ENCODE measurements at regions not wholly inside any gene's neighbourhood (a gene's known extent, or its start where the extent isn't known, plus 50 kb on each side); places are given as distances from the start of the nearest gene placed in this dataset.
"Not testable (repeated sequence)": the region's sequence is repeated elsewhere in the genome, so short reads cannot be mapped to it uniquely, and the experiment has no call there.

DNA sequence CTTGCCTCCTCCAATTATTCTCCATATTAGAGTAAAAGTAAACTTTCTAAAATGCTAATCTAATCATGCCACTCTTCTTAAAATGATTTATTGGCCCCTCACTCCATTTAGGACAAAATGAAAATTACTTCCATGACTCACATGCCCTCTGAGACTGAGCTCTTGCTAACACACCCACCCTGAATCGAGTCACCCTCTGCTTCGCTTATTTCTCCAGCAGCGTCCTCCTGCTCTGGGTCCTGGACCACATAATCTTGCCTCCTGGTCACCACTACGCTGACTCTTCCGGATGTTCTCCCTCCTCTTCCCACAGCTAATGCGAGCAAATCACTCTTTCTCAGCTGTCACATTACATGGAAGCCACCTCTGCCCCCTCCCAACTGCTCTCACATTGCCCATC lies 384.0 kb upstream of the FZD8 start:
- DNase-seq = no peak

DNA sequence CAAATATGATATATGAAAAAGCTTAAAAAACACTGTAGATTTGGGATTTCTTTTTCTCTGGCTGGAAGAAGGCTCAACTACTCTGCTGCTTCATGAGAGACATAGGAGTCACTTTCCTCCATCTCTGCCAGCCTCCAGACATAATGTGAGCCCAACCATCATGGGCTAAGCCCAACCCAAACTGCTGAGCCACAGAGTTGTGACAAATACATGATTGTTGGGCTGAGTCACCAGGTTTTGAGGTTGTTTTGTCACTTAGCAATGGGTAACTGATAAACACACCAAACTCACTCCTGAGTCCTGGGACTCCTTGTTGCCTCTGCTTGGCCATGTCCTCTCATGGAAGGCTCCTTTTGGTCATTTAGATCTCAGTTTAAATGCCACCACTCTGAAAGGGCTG lies 381.8 kb upstream of the FZD8 start:
- DNase-seq = no peak

DNA sequence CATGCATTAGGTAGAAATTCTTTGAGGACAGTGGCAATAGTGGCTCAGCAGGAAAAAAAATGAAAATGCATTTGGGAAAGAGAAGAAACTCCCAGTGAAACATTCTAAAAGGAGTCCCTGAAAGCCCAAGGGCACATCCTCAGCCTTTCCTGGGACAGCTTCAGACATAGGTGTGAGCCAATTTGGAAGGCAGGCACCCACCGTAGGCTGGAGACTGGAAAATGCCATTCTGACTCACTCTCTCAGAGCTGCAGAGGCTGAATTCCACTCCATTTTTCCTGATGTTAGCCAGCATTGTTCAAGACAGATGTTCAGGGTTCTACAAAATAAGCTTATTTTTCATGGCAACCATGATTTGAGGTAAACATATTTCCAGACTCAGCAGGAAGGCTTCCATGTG lies 379.0 kb upstream of the FZD8 start:
- DNase-seq = no peak

DNA sequence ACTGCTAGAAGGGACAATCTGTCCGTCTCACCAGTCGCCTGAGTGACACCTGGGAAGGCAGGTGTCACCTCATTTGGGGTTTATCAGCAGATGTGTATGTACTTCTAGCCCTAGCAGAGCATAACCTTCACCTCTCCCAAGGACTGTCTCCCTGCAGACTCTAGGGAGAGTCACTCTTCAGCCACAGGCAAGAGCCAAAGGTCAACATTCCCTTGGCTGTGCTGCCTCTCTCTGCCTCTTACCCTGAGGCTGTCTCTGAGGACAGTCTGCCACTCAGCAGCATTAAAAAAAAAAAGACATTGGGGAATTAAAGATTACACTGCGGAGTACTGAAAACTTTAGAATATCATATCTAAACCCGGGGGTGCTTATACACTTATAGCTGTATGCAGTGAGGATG lies 377.7 kb upstream of the FZD8 start:
- no peak for DNase-seq

DNA sequence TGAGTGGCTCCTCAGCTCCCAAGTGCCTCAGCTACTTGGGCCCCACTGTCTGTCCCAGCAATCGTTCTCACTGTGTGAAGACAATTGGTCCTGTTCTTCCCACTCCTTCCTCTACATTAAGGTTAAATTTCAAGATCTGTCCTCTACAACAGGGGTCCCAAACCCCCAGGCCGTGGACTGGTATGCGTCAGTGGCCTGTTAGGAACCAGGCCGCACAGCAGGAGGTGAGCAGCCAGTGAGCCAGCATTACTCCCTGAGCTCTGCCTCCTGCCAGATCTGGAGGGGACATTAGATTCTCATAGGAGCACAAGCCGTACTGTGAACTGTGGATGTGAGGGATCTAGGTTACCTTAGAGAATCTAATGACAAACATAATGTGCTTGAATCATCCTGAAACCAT lies 376.9 kb upstream of the FZD8 start:
- DNase-seq = no peak

DNA sequence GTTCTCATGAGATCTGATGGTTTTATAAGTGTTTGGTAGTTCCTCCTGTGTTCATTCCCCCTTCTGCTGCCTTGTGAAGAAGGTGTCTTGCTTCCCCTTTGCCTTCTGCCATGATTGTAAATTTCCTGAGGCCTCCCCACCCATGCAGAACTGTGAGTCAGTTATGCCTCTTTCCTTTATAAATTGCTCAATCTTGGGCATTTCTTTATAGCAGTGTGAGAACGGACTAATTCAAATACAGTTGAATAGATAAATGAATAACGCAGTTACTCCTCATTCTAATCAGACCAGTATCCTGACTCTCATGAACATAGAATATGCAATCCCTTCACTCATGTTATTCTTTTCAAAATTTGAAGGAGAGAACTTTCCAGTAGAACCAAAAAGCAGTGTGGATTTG lies 375.0 kb upstream of the FZD8 start:
- no peak for DNase-seq

DNA sequence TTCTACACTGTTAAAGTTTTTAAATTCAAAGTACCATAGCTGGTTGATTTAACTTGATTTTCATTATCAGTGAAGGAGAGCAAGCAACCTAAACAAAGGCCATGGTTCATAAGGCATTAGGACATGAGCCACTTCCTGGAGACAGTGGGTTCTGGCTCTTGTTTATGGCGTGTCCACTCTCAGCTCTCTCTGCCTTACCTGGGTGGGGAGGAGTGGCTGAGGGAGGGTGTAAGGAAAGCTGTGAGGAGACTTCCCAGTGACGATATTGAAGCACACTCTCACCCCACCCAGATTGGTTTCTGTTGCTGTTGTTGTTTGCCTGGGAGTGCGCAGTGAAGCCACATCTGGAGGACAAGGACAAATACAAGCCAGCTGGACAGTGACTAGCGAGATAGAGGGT lies 365.3 kb upstream of the FZD8 start:
- no peak for DNase-seq

DNA sequence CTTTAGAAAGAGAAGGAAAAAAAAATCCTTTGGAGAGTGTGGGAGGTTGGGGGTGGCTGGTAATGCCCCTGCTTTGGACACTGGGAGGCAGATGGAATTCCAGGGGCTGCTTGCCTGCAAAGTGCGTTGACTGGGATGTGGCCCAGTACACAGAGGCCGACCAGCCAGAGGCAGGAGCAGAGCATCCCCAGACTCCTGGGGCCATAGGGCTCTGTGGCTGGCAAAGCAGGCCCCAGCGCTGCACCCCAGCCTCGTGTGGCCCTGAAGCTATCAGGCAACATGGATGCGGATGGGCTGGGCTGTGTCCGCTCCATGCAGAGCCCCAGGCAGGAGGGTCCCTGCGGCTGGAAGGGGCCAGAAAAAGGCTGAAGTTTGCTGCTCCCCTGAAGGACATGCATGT lies 361.6 kb upstream of the FZD8 start:
- DNase-seq = no peak

DNA sequence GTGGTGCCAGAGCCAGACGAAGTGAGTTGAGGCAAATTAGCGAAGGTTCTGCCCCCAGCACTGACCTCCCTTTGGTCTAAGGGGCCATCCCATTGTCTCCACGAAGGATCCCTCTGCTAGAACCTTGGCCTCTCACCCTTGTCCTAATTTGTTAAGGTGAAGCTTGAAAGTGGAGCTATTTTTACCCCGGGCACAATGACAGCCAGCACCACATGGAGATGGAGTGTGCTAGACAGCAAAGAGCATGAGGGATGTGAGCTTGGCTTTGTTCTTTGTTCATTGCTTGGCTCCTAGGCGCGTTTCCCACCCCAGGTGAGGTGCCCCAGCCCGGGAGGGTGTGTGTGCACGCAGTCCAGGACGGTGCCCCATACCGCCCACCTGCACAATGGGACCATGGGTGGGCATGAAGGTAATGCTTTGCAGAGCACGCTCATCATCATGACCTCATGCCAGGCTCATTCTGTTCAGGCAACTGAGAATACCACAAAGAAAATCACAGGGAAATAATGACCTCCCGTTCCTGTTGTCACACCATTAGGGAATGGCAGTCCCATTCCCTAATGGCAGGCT lies 361.0 kb upstream of the FZD8 start:
- DNase-seq = no peak

DNA sequence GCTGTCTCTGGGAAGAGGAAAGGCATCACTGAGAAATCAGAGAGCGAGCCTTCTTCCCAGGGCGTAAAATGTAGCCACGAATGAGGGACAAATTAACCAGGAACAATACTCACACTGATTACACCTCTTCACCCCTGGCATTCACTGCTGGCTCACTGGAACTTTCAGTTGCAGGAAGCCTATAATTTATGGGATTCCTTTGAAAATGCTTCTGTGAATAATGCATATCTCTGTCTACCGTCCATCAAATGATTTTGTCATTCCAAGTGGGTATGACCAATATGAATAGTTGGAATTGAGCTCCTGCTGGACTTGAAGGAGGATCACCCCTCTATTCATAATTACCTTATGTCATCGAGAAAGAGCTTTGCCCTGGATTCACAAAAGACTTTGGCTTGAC lies 360.3 kb upstream of the FZD8 start:
- DNase-seq = no peak

DNA sequence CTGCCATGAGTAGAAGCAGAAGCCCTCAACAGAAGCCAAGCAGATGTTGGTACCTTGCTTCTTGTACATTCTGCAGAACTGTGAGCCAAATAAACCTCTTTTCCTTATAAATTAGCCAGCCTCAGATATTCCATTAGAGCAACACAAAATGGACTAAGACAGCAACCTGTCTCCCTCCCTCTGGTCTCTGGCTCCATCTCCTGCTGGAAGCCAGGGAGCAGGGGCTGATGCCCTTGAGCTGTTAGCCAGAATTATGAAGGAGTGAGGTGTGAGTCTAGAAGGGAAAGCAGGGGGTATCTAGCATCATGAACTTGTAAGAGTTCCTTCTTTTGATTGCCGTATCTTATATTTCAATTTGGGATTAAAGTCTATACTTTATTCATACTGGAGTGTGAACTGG lies 358.7 kb upstream of the FZD8 start:
- not testable (repeated sequence) for DNase-seq

DNA sequence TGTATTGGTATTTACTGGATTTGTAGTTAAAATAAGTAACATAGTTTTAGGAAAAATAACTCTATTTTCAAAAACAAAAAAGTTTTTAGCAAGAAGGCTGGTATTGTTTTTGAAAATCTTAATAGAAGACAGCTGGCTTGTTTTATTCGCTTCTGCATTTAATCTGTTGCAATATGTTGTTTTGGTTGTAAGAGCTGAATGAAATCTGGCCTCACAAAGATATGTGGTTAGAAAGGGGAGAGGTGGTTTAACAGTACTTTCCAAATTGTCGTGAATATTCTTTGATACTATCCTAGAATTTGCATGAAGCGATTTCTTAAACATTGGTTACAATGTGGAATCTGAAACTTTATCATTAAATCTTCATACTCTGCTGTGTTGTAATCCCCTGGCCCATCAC lies 355.9 kb upstream of the FZD8 start:
- no peak for DNase-seq

DNA sequence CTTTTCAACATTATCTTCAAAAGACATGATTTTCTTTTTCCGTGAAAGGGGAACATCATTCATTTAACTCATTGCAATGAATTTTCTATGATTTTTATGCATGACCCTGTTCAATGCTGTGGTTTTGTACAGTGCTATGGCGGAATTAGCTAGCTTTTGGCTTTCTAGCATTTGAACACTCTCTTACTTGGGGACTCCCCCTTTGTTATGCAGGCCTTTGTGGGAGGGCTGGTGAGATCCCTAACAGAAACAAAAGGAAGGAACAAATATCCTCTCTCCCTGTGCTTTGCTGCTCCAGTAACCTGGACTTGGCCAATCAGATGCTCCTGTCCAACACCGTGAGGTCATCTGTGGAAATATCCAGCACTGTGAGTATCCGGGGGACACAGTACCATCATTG lies 353.4 kb upstream of the FZD8 start:
- DNase-seq = no peak

DNA sequence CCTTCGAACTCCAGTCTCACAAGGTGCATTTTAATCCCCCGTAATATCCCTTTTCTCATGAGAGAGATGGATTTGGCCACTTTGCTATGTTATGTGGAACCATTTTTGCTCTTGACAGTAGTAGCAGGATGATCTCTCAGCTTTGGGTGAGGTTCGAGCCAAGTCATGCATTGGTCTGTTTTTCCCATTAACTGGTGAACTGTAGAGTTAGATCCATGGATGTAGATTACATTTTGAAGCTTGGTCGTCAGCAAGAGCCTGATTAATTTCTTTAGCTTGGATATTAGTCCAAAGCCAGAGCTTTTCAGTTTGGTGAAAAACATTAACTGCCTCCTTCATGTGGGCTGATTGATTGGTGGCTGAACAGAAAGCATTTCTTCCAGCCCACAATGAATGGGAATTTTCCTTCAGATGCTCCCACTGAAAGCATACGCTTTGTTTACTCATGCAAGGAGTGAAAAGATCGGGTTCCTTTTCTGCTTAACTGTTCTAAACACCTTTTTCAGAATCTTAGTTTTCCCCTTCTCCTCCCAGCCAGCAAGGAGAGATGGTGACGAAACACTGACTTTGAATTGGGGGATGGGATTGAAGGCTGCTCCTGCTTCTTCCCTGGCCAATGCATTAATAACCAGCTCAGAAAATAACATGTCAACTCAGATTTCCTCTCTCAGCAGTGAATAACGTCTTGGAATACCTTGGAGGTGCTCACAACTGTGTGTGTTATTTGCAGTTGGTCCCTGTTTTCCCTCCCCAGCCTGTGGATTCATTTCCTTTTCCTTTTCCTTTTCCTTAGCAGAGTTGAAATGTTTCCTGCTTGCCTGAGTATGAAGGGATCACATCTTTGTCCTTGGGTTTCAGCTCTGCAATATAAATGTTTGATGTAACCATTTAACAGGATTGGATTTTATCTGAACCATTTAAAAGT lies 351.8 kb upstream of the FZD8 start:
- no peak for DNase-seq

DNA sequence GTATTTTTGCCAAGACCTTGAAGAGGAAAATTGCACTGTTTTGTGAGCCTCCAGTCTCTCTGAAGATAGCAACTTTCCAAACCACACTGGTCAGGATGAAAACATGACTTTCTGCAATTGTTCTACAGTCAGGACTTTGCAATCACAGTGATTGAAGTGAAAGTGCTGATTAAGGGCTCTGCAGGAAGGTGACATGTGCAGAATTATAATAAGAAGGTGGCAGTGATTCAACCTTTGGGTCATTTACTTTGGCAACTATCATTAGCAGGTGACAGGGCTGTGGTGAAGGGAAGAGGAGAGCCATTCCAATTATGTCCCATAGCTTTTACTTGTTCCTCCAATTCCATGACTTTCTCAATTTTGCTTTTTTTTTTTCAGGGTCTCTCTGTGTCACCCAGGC lies 350.0 kb upstream of the FZD8 start:
- no peak for DNase-seq

DNA sequence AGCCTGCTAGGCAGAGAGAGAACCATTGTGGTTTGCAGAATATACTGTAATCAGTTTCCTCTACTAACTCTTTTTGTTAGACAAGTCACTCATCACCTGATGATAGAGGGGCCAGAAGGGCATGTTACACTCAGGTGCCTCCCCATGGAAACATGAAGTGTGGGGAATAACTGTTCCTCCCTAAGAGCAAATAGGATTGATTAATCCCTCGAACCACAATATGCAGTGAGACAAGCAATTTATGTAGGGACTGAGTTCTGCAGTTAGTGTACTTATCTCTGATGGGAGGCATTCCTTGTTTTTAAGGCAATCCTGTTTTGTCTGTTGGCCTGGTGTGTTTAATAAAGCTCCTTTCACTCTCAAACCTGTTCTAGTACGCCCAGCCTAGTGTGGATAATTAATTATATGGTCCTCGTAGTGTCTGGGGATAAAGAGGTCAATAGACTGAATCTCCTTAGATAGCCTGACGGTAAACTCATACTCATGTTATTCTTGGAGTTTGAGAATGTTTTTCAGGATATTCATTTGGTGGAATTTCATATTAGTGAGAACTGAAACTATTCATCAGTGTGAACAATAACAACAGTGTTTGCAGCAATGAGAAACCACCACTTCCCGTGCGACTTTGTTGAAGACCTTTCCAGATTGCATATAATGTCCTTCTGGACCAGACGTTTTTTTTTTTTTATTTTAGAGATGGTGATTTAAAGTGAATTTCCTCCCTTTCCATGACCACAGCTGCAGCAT lies 344.8 kb upstream of the FZD8 start:
- DNase-seq = no peak

DNA sequence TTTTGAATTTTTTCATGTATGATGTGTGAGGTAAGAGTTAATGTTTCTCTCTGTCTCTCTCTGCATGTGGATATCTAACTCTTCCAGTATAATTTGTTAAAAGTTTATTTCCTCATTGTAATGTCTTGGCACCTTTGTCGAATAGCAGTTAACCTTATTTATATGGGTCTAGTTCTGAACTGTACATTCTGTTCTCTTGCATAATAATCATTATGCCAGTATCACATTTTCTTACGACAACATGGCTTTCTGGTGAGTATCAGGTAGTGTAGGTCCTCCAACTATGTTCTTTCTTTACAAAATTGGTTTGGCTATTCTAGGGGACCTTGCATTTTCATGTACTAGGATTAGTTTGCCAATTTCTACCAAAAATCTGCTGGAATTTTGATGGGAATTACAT lies 337.0 kb upstream of the FZD8 start:
- DNase-seq = no peak

DNA sequence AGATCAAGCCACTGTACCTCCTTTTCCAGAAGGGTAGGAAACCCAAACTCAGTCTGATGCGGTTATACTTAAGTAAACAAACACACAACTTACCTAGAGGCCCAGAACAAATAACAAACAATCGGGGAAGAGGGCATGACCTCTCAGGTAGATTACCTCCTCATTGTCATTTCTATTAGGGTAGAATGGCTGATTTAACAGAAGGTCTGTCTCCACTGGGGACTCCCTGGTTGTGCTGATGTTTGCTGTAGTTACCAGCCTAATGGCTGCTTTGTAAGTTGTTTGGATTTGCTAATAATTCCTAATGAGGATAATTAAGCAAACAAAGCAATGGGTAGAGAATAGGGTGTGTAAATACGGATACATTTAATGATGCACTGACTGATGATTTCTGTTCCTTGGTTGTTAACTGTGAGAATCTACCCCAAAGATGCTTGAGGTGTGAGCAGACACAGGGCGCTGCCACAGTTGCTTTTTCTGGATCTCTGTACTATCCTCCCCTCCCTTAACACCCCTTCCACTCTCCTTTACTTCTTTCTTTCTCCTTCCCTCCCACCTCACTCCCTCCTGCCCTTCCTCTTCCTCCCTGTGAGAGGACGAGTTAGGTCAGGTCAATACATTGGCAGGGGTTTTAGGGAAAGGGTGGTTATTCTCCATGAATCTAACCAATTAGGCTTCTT lies 332.0 kb upstream of the FZD8 start:
- DNase-seq = not testable (repeated sequence)

DNA sequence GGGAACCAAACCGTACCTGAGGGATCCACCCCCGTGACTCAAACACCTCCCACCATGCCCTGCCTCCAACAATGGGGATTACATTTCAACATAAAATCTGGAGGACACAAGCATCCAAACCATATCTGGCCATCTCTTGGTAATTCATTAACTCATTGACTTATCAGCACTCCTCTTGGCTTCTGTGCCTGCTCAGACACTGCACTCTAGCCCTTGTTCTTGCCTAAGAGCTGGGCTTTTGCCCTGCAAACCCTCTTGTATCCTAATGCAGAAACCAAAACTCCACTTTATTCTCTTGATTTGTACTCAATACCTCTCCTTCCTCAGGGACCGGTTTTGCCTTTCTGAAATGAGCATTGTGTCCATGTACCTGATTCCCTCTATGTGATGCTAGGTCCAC lies 330.2 kb upstream of the FZD8 start:
- no peak for DNase-seq

DNA sequence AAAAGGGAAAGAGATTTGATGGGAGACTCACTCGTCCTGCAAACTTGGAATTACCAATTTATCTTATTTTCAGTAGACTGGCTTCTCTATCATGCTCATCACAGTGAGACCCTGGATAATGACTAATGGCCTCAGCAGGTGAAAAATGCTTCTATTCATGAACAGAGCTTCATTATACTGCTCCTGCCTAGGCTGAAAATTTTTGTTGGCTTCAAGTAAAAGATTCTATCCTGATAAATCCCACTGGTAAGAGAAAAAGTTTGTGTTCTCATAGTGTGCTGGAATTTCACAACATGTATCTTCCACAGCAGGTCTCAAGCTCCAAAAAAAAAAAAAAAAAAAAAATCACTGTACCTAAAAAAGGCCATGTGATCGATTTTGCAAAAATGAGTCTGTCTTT lies 329.3 kb upstream of the FZD8 start:
- DNase-seq = no peak

DNA sequence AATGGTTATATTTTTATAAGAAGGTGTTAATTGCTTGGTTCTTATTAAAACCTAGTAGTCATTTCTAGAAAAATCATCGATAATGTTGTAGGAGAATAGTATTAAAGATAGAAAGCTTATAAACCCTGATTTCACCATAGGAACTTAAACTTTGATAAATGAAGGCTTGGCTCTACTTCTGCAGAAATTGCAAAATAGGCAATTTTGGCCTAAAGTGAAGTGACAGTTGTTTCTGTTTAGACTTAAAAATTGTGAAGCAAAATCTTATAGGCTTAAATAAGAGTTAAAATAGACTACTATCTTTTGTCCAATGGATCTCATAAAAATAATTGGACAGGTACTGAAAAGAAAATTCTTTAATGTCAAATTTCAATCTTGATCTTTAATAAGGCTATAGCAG lies 321.6 kb upstream of the FZD8 start:
- DNase-seq = no peak

DNA sequence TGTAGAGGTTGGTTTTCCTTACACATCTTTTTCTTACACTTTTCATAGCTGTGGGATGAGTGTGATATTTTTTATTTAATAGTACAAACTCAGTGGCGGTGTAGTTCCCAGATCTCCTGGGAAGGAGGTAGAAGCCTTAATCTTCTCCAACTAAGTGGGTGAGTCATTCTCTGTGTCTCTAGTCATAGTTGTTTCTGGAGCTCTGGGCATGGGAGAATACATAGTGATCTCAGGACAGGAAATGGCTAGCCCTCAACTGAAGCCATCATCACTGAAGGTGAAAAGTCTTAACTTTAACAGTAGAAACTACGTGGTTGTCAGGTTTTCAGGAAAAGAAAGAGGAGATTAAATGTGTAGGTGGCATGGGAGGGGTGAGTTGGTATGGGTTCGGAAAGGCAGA lies 319.4 kb upstream of the FZD8 start:
- DNase-seq = no peak

DNA sequence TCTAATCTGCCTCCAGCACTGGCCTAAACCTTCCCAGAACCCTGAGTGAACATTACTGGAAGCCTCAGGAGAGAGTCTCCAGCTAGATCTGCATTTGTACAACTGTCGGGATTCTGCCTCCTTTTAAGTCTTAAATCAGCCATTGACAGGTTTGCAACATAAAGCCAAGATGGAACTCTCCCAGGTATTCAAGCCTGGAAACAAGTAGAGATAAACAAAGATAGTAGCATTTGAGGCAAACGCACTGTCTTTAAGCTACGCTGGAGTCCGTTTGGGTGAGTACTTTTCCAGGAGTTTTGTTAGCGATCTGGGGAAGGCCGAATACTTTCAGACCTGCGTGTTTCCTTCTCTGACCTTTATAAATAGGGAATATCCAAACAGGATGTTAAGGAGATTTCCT lies 317.2 kb upstream of the FZD8 start:
- no peak for DNase-seq

All from inflammatory macrophage (primary cell).